HEK293T (cell line): ENCODE measurements at regions not wholly inside any gene's neighbourhood (a gene's known extent, or its start where the extent isn't known, plus 50 kb on each side); places are given as distances from the start of the nearest gene placed in this dataset.

ENCODE experiments used
- CTCF ChIA-PET: fragments of 350-600 bp; formaldehyde crosslinking; extraction: SDS; loops from one replicate; lab custom pipeline; 2021; ENCODE audit warnings: antibody characterized with exemption, inconsistent platforms; lab: Yijun Ruan, JAX
- POLR2A ChIA-PET: fragments of 350-600 bp; formaldehyde crosslinking; extraction: SDS; loops from one replicate; lab custom pipeline; 2020; ENCODE audit warnings: antibody characterized with exemption, inconsistent platforms; lab: Yijun Ruan, JAX
- DNase-seq: peaks from one replicate; pipeline ENCODE4 v3.0.0; 2012; ENCODE audit warnings: mixed read lengths; ENCODE audit errors: extremely low spot score
- ARNT ChIP-seq: fragments of 450-650 bp; IDR thresholded peaks from 2 replicates; pipeline ENCODE4 v1.6.1; 2017; ENCODE audit warnings: mild to moderate bottlenecking
- BHLHE40 ChIP-seq: fragments of 450-650 bp; IDR thresholded peaks from 2 replicates; pipeline ENCODE4 v1.6.1; 2016; ENCODE audit warnings: mild to moderate bottlenecking, moderate library complexity, borderline replicate concordance
- CTBP1 ChIP-seq: fragments of 450-650 bp; IDR thresholded peaks from 2 replicates; pipeline ENCODE4 v1.6.1; 2016; ENCODE audit warnings: borderline replicate concordance
- ELF4 ChIP-seq: fragments of 450-650 bp; IDR thresholded peaks from 2 replicates; pipeline ENCODE4 v1.6.1; 2017; ENCODE audit warnings: antibody characterized with exemption
- FOXA1 ChIP-seq: fragments of 450-650 bp; IDR thresholded peaks from 2 replicates; pipeline ENCODE4 v1.6.1; 2016; ENCODE audit warnings: mild to moderate bottlenecking
- FOXK2 ChIP-seq: fragments of 450-650 bp; IDR thresholded peaks from 2 replicates; pipeline ENCODE4 v1.6.1; 2016; ENCODE audit warnings: mild to moderate bottlenecking
- FOXM1 ChIP-seq: fragments of 450-650 bp; IDR thresholded peaks from 2 replicates; pipeline ENCODE4 v1.6.1; 2017; ENCODE audit warnings: mild to moderate bottlenecking, borderline replicate concordance
- HDGF ChIP-seq: fragments of 450-650 bp; IDR thresholded peaks from 2 replicates; pipeline ENCODE4 v1.6.1; 2017; ENCODE audit warnings: antibody characterized with exemption, borderline replicate concordance
- L3MBTL2 ChIP-seq: fragments of 450-650 bp; conservative IDR thresholded peaks from 2 replicates; pipeline ENCODE4 v1.6.1; 2016; ENCODE audit warnings: mild to moderate bottlenecking
- LEF1 ChIP-seq: fragments of 450-650 bp; IDR thresholded peaks from 2 replicates; pipeline ENCODE4 v1.6.1; 2017; ENCODE audit warnings: mild to moderate bottlenecking, borderline replicate concordance
- NFRKB ChIP-seq: fragments of 450-650 bp; IDR thresholded peaks from 2 replicates; pipeline ENCODE4 v1.6.1; 2016; ENCODE audit warnings: mild to moderate bottlenecking, moderate library complexity
- SP1 ChIP-seq: fragments of 450-650 bp; IDR thresholded peaks from 2 replicates; pipeline ENCODE4 v1.6.1; 2017
- SUZ12 ChIP-seq: fragments of 450-650 bp; IDR thresholded peaks from 2 replicates; pipeline ENCODE4 v1.6.1; 2016; ENCODE audit warnings: mild to moderate bottlenecking
- TARDBP ChIP-seq: fragments of 450-650 bp; IDR thresholded peaks from 2 replicates; pipeline ENCODE4 v1.6.1; 2016
- ZNF384 ChIP-seq: fragments of 450-650 bp; IDR thresholded peaks from 2 replicates; pipeline ENCODE4 v1.6.1; 2016
- TF ChIP-seq, protein P1 (sequence below): fragments of 450-650 bp; IDR thresholded peaks from 2 replicates; pipeline ENCODE4 v1.6.1; 2016

DNA sequence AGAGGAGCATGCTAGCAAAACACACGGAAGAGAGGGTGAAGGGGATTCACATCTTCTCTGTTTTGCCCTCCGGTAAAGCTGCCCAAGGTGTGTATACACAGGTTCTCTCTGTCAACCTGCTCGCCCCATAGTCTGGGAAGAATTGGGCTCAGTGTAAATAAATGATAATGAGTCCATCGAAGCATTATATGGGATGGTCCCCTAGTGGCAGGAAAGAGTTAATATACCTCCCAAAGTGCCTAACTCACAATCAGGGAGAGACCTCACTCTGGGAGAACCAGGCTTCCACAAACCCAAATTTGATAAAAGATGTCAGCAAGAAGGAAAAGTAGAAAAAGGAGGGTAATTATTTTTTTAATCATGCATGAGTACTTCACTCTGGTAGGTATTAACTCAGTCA, 262.2 kb upstream of the ZNF521 start:
- POLR2A ChIA-PET, result no interaction called here
- DNase-seq, result no peak
- CTCF ChIA-PET, result no interaction called here
- no peak for TF ChIP-seq FOXA1
- no peak for TF ChIP-seq SUZ12
- TF ChIP-seq ARNT, result no peak
- no peak for TF ChIP-seq FOXM1
- TF ChIP-seq TARDBP, result no peak
- no peak for TF ChIP-seq ZNF384
- no peak for TF ChIP-seq NFRKB
- no peak for TF ChIP-seq HDGF
- no peak for TF ChIP-seq SP1
- TF ChIP-seq, protein P1, sequence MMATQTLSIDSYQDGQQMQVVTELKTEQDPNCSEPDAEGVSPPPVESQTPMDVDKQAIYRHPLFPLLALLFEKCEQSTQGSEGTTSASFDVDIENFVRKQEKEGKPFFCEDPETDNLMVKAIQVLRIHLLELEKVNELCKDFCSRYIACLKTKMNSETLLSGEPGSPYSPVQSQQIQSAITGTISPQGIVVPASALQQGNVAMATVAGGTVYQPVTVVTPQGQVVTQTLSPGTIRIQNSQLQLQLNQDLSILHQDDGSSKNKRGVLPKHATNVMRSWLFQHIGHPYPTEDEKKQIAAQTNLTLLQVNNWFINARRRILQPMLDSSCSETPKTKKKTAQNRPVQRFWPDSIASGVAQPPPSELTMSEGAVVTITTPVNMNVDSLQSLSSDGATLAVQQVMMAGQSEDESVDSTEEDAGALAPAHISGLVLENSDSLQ, result no peak

- CTCF ChIA-PET, result no interaction called here
- DNase-seq, result no peak
- no peak for TF ChIP-seq ARNT
- TF ChIP-seq FOXA1, result no peak
- TF ChIP-seq, protein P1, result no peak
- no peak for TF ChIP-seq NFRKB
- no peak for TF ChIP-seq BHLHE40
- TF ChIP-seq TARDBP, result no peak
- no peak for TF ChIP-seq HDGF
- no peak for TF ChIP-seq FOXM1
- no peak for TF ChIP-seq SP1
- TF ChIP-seq ZNF384, result no peak
- no peak for TF ChIP-seq LEF1
- no peak for TF ChIP-seq CTBP1
- no peak for TF ChIP-seq SUZ12
- POLR2A ChIA-PET, result no interaction called here
Observed at GRCh38 chr18:25612466-25612865, 260.5 kb upstream of the ZNF521 start.

DNA sequence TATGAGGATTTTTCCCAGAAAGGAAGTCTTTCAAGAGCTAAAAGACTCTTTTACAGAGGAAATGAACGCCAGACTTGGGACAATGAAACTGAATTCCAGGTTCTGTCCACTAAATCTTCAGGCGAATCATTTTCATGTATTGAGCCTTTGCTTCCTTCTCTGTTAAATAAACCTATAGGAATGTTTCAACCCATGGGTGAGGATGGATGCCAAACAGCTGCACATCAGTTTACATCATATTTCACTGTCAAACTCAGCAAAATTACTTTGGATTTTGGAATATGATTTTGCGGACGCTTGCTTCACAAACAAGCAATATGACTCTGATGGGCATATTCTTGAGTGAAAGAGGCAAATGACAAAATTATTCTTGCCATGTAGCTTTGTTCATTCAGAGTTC, 256.1 kb upstream of the ZNF521 start:
- POLR2A ChIA-PET, result no interaction called here
- no peak for TF ChIP-seq ZNF384
- TF ChIP-seq SUZ12, result no peak
- TF ChIP-seq FOXK2, result no peak
- TF ChIP-seq TARDBP, result no peak
- no peak for TF ChIP-seq FOXM1
- no peak for TF ChIP-seq FOXA1
- TF ChIP-seq BHLHE40, result no peak
- no peak for TF ChIP-seq SP1
- no peak for TF ChIP-seq CTBP1
- TF ChIP-seq ELF4, result no peak
- no peak for TF ChIP-seq NFRKB
- DNase-seq, result no peak
- CTCF ChIA-PET, result no interaction called here

DNA sequence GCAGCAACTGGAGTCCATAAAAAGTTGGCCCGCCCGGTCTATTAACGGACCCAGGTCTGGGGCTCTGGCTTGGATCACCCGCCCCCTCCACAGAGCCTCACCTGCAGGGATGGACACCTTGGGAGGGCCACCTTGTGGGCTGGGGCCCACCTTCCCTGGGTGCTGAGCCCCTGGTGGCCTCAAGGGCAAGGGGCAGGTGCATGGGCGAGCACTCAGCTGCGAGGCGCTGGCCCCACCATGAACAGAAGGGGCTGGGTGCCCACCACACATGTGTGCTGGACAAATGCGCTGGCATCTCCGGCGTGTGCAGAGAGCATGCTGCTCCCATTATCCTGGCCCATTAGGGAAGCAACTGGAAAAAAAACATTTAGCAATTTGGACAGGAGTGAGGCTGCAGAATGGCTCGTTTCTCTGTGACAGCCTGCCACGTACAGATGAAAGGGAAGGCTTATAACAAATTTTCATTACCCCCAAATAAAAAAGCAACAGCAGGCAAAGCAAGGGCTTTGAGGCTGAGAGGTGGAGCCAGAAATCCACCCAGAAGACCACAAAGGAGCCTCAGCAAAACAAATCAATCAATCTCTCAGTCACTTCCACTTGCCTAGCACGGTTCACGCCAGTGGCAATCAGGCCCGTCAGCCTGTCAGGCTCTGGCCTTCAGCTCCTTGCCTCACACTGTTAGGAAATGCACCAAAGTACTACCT, 253.1 kb upstream of the ZNF521 start:
- no peak for DNase-seq
- POLR2A ChIA-PET, result no interaction called here
- TF ChIP-seq L3MBTL2 (no peak), CTBP1 (no peak), TARDBP (no peak), FOXA1 (no peak), SP1 (no peak), ZNF384 (no peak), HDGF (no peak), SUZ12 (no peak), LEF1 (no peak), NFRKB (no peak), ELF4 (no peak), ARNT (no peak), FOXM1 (no peak), BHLHE40 (no peak), FOXK2 (no peak)
- TF ChIP-seq, protein P1, result no peak
- CTCF ChIA-PET, result no interaction called here

- ChIA-PET CTCF (no interaction called here), POLR2A (no interaction called here)
- no peak for TF ChIP-seq NFRKB
- TF ChIP-seq ZNF384, result no peak
- TF ChIP-seq SUZ12, result no peak
- no peak for TF ChIP-seq ELF4
- TF ChIP-seq FOXK2, result no peak
- TF ChIP-seq FOXM1, result no peak
- TF ChIP-seq FOXA1, result no peak
- no peak for TF ChIP-seq SP1
- TF ChIP-seq TARDBP, result no peak
- no peak for DNase-seq
Observed at GRCh38 chr18:25604196-25604893, 252.4 kb upstream of the ZNF521 start.

DNA sequence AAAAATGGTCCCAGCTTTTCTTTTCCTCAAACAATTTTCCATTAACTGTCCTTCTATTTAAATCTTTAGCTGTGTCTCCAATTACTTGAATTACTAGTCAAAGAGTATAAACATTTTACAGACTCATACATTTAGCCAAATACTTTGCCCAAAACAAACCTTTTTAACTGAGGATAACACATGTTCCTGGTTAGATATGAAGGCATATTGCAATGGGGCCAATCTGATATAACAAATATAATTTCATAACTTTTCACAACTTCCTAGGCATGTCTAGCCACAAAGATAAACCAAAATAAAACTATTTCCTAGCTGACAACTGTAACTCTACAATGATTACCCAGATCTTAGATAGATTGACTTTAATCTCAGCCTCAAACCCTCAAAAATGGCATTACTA, 247.5 kb upstream of the ZNF521 start:
- CTCF ChIA-PET, result no interaction called here
- DNase-seq, result no peak
- TF ChIP-seq ARNT (no peak), ELF4 (no peak)
- POLR2A ChIA-PET, result no interaction called here
